ENCODE measurements at regions not wholly inside any gene's neighbourhood (a gene's known extent, or its start where the extent isn't known, plus 50 kb on each side); places are given as distances from the start of the nearest gene placed in this dataset.

DNA sequence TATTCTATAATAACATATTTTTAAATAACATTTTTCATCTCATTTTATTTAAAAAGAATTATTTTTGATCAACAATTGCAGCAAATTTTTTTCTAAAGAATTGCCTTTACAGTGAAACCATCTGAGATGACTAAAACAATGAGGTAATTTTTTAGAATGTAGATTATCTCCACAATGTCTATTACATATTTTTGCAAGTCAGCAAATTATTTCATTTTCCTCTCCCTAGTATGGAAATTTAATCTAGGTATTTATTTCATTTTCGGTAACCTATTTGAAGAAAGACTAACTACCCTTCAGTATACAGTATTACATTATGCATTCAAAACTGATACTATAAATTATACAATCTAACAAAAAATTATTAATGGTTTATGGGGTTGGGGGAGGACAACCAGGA lies 213.2 kb upstream of the SP4 start:
- DNase-seq (ENCODE audit: low read depth, low spot score), result no peak
- TF ChIP-seq, protein P1, sequence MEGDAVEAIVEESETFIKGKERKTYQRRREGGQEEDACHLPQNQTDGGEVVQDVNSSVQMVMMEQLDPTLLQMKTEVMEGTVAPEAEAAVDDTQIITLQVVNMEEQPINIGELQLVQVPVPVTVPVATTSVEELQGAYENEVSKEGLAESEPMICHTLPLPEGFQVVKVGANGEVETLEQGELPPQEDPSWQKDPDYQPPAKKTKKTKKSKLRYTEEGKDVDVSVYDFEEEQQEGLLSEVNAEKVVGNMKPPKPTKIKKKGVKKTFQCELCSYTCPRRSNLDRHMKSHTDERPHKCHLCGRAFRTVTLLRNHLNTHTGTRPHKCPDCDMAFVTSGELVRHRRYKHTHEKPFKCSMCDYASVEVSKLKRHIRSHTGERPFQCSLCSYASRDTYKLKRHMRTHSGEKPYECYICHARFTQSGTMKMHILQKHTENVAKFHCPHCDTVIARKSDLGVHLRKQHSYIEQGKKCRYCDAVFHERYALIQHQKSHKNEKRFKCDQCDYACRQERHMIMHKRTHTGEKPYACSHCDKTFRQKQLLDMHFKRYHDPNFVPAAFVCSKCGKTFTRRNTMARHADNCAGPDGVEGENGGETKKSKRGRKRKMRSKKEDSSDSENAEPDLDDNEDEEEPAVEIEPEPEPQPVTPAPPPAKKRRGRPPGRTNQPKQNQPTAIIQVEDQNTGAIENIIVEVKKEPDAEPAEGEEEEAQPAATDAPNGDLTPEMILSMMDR (IDR thresholded peaks at IDR 0.05; ENCODE audit: low read depth, low read length), result no peak
- in situ Hi-C loops (cut with HindIII; ENCODE audit: low sequenced_read_pairs), result no loop called here
- H3K4me3 ChIP-seq (ENCODE audit: low read depth, low read length), result no peak overlapping the region

DNA sequence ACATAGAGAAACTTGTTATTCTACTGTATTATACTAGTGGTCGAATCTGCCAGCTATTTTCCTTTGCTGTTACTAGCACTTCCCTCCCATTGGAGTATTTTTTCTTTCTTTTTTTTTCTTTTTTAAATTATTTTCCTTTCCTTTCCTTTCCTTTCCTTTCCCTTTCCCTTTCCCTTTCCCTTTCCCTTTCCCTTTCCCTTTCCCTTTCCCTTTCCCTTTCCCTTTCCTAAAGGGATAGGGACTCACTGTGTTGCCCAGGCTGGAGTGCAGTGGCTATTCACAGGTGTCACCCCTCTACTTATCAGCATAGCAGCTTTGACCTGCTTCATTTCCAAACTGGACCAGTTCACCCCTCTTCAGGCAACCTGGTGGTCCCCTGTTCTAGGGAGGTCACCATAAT lies 212.6 kb upstream of the SP4 start:
- DNase-seq (ENCODE audit: low read depth, low spot score), result no peak
- in situ Hi-C loops (cut with HindIII; ENCODE audit: low sequenced_read_pairs), result no loop called here
- TF ChIP-seq, protein P1 (IDR thresholded peaks at IDR 0.05; ENCODE audit: low read depth, low read length), result no peak
- no peak overlapping the region for H3K4me3 ChIP-seq (ENCODE audit: low read depth, low read length)

DNA sequence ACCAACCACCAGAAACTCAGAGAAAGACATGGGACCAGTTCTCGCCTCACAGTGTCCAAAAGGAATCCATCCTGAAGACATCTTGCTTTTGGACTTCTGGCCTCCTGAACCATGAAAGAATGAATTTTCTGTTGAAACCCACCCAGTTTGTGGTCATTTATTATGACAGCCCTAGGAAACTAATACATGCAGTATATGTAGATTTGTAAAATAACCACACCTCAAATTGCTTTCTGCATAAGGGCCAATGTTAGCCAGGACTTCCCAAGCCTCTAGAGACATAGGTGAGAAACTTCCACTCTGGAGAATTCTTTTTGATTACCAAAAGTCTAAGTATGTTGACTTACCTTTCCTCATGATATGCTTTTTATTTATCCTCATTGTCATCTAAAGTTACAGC lies 210.5 kb upstream of the SP4 start:
- DNase-seq (ENCODE audit: low read depth, low spot score), result no peak
- in situ Hi-C loops (cut with HindIII; ENCODE audit: low sequenced_read_pairs), result no loop called here
- TF ChIP-seq, protein P1 (IDR thresholded peaks at IDR 0.05; ENCODE audit: low read depth, low read length), result no peak
- H3K4me3 ChIP-seq (ENCODE audit: low read depth, low read length), result no peak overlapping the region

DNA sequence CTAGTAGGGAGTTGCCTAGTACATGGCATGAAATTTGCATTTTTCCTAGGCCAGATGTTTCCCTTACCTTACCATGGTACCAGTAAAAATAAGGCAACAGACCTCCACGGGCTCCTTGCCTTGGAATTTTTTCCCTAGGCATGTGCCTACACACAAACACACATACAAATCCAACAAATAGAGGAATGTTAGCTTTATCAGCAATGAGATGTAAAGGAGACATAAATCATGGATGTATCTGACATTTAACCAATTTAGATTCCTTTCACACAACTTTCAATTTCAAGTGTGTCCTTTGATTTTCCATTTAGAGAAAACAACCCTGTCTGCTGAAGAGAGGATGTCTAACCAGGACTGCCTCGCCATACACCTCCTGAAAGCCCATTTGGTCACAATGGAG lies 209.7 kb upstream of the SP4 start:
- DNase-seq (ENCODE audit: low read depth, low spot score), result no peak
- in situ Hi-C loops (cut with HindIII; ENCODE audit: low sequenced_read_pairs), result no loop called here

DNA sequence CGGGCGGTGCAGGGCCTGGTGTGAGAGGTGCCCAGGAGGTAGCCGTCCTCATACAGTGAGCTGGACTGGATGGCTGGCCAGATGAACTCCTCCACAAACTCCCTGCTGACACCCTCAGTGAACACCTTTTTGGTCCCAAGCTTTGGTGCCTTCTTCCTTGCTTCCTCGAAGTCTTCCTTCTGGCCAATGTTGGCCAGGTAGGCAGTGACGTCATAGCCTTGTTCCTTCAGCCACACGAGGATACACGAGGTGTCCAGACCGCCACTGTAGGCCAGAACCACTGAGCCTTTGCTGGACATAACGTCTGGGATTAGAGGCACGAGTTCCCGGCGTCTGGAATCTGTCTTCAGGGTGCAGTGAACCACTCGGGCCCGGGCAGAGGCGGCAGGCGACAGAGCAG lies 206.8 kb upstream of the SP4 start:
- in situ Hi-C loops (cut with HindIII; ENCODE audit: low sequenced_read_pairs), result no loop called here
- no peak overlapping the region for H3K4me3 ChIP-seq (ENCODE audit: low read depth, low read length)
- DNase-seq (ENCODE audit: low read depth, low spot score), result no peak
- TF ChIP-seq, protein P1 (IDR thresholded peaks at IDR 0.05; ENCODE audit: low read depth, low read length), result no peak

More for the DNA sequence above, 209.7 kb upstream of the SP4 start:
- TF ChIP-seq, protein P1 (IDR thresholded peaks at IDR 0.05; ENCODE audit: low read depth, low read length), result no peak
- no peak overlapping the region for H3K4me3 ChIP-seq (ENCODE audit: low read depth, low read length)

DNA sequence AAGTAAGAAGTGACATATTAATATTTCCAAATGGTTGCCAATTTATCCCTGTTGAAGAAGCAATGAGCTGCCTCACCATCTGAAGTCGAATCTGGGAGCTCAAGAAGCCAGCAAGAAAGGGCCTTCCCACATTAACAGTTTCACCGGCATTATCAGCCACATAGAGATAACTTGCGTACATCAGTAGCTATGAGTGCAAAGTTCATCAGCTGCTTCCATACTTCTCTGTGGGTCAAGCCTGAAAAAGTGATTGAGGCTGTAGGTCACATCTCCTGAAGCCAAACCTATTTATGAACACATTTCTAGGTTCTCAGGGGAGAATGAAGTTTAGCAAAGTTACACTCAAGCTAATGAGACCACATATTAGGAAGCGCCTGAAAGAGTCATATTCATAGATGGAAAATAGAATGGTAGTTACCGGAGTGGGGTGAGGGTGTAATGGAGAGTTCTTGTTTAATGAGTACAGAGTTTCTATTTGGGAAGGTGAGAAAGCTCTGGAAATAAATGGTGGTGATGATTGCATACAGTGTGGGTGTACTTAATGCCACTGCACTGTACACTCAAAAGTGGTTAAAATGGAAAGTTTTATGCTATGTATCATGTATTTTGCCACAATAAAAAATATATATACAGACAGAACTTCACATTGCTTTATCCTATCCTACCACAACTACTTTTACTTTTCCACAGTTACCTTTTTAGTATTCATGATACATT lies 189.3 kb upstream of the SP4 start:
- in situ Hi-C loops (cut with HindIII; ENCODE audit: low sequenced_read_pairs), result no loop called here

More for the DNA sequence above, 189.3 kb upstream of the SP4 start:
- TF ChIP-seq, protein P1 (IDR thresholded peaks at IDR 0.05; ENCODE audit: low read depth, low read length), result no peak
- DNase-seq (ENCODE audit: low read depth, low spot score), result no peak
- no peak overlapping the region for H3K4me3 ChIP-seq (ENCODE audit: low read depth, low read length)

Data from astrocyte of the spinal cord (primary cell).